ENCODE measurements at regions not wholly inside any gene's neighbourhood (a gene's known extent, or its start where the extent isn't known, plus 50 kb on each side); places are given as distances from the start of the nearest gene placed in this dataset.

DNA sequence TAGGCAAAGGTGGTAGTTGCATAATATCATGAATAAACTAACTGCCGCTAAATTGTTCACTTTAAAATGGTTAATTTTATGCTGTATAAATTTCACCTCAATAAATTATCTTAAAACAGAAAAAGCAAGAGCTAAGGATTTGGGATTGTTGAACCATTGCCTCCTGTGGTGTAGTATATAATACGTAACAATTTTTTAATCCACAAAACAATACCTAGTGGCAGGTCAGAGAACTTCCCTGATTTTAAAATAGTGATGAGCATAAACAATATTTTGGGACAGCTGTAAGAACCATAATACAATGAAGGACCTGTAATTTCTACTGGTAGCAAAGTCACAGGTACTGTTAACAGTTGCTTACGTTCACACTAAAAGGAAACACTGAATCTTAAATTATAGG is 161.9 kb upstream of the PRNP start:
- Histone ChIP-seq H4K20me1 (ENCODE audit: control insufficient read depth, extremely low read depth, insufficient read depth, low read length) (no peaks in the 10 kb centered on the region), H3K4me1 (ENCODE audit: control insufficient read depth, extremely low read depth, insufficient read depth, low read length) (no peaks in the 10 kb centered on the region), H3K36me3 (ENCODE audit: control insufficient read depth, insufficient read depth, low read length) (no peaks in the 10 kb centered on the region), H3K4me2 (ENCODE audit: extremely low read depth, insufficient read depth, low read length) (no peak overlapping the region), H3K9ac (ENCODE audit: insufficient read depth, low read length) (no peak overlapping the region), H3K4me3 (replicated peaks in 1 of 4; ENCODE audit: control extremely low read depth in 1 of 4, insufficient read depth in 1 of 4, low read depth in 3 of 4, low read length in 4 of 4) (no peak overlapping the region), H3K27ac (ENCODE audit: insufficient read depth, low read length) (no peak overlapping the region), H3K79me2 (ENCODE audit: control insufficient read depth, insufficient read depth, low read length) (no peaks in the 10 kb centered on the region), H3K27me3 (ENCODE audit: control insufficient read depth, insufficient read depth, low read length) (no peaks in the 10 kb centered on the region), H2AFZ (ENCODE audit: low read length) (no peak overlapping the region), H3K9me3 (ENCODE audit: control insufficient read depth, insufficient read depth, low read depth, low read length) (no peaks in the 10 kb centered on the region)
- TF ChIP-seq, protein P1, sequence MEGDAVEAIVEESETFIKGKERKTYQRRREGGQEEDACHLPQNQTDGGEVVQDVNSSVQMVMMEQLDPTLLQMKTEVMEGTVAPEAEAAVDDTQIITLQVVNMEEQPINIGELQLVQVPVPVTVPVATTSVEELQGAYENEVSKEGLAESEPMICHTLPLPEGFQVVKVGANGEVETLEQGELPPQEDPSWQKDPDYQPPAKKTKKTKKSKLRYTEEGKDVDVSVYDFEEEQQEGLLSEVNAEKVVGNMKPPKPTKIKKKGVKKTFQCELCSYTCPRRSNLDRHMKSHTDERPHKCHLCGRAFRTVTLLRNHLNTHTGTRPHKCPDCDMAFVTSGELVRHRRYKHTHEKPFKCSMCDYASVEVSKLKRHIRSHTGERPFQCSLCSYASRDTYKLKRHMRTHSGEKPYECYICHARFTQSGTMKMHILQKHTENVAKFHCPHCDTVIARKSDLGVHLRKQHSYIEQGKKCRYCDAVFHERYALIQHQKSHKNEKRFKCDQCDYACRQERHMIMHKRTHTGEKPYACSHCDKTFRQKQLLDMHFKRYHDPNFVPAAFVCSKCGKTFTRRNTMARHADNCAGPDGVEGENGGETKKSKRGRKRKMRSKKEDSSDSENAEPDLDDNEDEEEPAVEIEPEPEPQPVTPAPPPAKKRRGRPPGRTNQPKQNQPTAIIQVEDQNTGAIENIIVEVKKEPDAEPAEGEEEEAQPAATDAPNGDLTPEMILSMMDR (conservative IDR thresholded peaks at IDR 0.05 in 1 of 2, IDR thresholded peaks at IDR 0.05 in 1 of 2; ENCODE audit: low read depth in 1 of 2, low read length in 2 of 2): no peak
- TF ChIP-seq EZH2 (IDR thresholded peaks at IDR 0.05; ENCODE audit: low read length, missing control alignments): no peak
- no peak for DNase-seq (ENCODE audit: low read depth in 2 of 2)

DNA sequence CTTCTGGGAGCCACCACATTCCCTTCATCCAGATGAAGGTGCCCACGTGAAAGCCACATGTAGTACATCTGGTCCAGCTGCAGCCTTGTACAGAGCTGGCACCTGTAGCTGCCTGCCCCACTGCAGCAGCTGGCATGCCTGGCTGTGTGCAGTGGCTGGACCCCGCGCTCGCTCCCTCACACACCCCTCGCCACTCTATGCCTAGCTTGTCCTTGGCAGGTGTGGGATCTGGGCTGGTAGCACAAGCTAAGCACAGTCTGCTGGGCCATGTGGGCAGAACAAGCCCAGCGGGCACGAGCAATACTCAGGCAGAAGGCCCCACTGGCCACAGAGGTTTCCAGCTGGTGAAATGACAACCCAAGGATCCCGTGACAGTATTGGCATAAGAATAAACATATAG is 163.9 kb upstream of the PRNP start:
- H3K4me2 ChIP-seq (ENCODE audit: extremely low read depth, insufficient read depth, low read length): no peak overlapping the region
- no peaks in the 10 kb centered on the region for H4K20me1 ChIP-seq (ENCODE audit: control insufficient read depth, extremely low read depth, insufficient read depth, low read length)
- H3K27me3 ChIP-seq (ENCODE audit: control insufficient read depth, insufficient read depth, low read length): no peaks in the 10 kb centered on the region
- no peak for DNase-seq (ENCODE audit: low read depth in 2 of 2)
- no peak for TF ChIP-seq EZH2 (IDR thresholded peaks at IDR 0.05; ENCODE audit: low read length, missing control alignments)
- TF ChIP-seq, protein P1 (conservative IDR thresholded peaks at IDR 0.05 in 1 of 2, IDR thresholded peaks at IDR 0.05 in 1 of 2; ENCODE audit: low read depth in 1 of 2, low read length in 2 of 2): no peak
- H3K4me3 ChIP-seq (replicated peaks in 1 of 4; ENCODE audit: control extremely low read depth in 1 of 4, insufficient read depth in 1 of 4, low read depth in 3 of 4, low read length in 4 of 4): no peak overlapping the region
- H2AFZ ChIP-seq (ENCODE audit: low read length): no peak overlapping the region
- no peak overlapping the region for H3K27ac ChIP-seq (ENCODE audit: insufficient read depth, low read length)
- no peaks in the 10 kb centered on the region for H3K9me3 ChIP-seq (ENCODE audit: control insufficient read depth, insufficient read depth, low read depth, low read length)
- no peaks in the 10 kb centered on the region for H3K4me1 ChIP-seq (ENCODE audit: control insufficient read depth, extremely low read depth, insufficient read depth, low read length)
- H3K79me2 ChIP-seq (ENCODE audit: control insufficient read depth, insufficient read depth, low read length): no peaks in the 10 kb centered on the region
- no peaks in the 10 kb centered on the region for H3K36me3 ChIP-seq (ENCODE audit: control insufficient read depth, insufficient read depth, low read length)
- H3K9ac ChIP-seq (ENCODE audit: insufficient read depth, low read length): no peak overlapping the region

DNA sequence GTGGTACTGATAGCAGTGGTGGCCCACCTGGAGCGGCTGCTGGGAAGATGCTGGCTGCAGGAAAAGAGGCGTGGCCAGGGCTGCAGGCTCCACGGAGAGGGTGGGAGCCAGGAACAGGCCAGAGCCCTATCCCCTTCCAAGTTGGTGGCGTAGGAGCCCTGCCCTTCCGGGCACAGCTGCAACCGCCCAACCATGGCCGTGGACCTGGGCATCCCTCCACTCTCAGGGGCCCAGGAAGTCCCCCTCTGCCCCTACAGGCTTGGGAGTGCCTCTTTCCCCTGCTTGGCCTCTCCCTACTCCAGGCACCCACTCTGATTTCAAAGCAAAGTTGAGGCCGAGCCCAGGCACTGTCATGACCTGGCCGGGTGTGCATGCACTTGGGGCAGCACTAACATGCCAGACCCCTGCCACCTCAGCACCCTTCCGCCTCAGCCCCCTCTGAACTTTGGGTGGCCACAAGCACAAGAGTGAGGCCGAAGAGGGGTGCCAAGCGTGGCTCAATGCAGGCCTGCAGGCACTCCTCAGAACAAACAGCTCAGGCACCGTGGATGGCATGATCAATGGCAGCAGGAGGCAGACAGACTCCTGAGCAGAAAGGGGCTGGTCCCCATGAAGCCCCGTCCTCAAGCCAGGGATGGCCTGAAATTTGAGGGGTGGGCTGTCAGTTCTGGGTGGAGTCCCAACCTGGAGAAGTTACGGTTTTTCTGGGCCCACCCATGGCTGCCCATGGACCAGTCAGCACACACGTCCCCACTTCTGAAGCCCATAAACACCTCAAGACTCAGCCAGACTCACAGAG is 164.9 kb upstream of the PRNP start:
- H3K9me3 ChIP-seq (ENCODE audit: control insufficient read depth, insufficient read depth, low read depth, low read length): no peaks in the 10 kb centered on the region
- no peak overlapping the region for H3K27ac ChIP-seq (ENCODE audit: insufficient read depth, low read length)
- DNase-seq (ENCODE audit: low read depth in 2 of 2): no peak
- H3K4me2 ChIP-seq (ENCODE audit: extremely low read depth, insufficient read depth, low read length): no peak overlapping the region
- no peaks in the 10 kb centered on the region for H3K27me3 ChIP-seq (ENCODE audit: control insufficient read depth, insufficient read depth, low read length)
- TF ChIP-seq, protein P1 (conservative IDR thresholded peaks at IDR 0.05 in 1 of 2, IDR thresholded peaks at IDR 0.05 in 1 of 2; ENCODE audit: low read depth in 1 of 2, low read length in 2 of 2): no peak
- no peak for TF ChIP-seq EZH2 (IDR thresholded peaks at IDR 0.05; ENCODE audit: low read length, missing control alignments)
- no peak overlapping the region for H2AFZ ChIP-seq (ENCODE audit: low read length)
- H3K79me2 ChIP-seq (ENCODE audit: control insufficient read depth, insufficient read depth, low read length): no peaks in the 10 kb centered on the region
- no peak overlapping the region for H3K9ac ChIP-seq (ENCODE audit: insufficient read depth, low read length)
- H3K4me3 ChIP-seq (replicated peaks in 1 of 4; ENCODE audit: control extremely low read depth in 1 of 4, insufficient read depth in 1 of 4, low read depth in 3 of 4, low read length in 4 of 4): no peak overlapping the region
- H3K4me1 ChIP-seq (ENCODE audit: control insufficient read depth, extremely low read depth, insufficient read depth, low read length): no peaks in the 10 kb centered on the region
- no peaks in the 10 kb centered on the region for H4K20me1 ChIP-seq (ENCODE audit: control insufficient read depth, extremely low read depth, insufficient read depth, low read length)
- H3K36me3 ChIP-seq (ENCODE audit: control insufficient read depth, insufficient read depth, low read length): no peaks in the 10 kb centered on the region

Data from fibroblast of lung (primary cell).